ENCODE measurements at regions not wholly inside any gene's neighbourhood (a gene's known extent, or its start where the extent isn't known, plus 50 kb on each side); places are given as distances from the start of the nearest gene placed in this dataset.

- Histone ChIP-seq H3F3A (ENCODE audit: insufficient read depth, low read length, poor library complexity, severe bottlenecking) (no peaks in the 10 kb centered on the region), H3K27me3 (ENCODE audit: insufficient read depth, low read depth, low read length) (no peaks in the 10 kb centered on the region), H3K79me2 (replicated peaks; ENCODE audit: insufficient read depth, low read length) (no peaks in the 10 kb centered on the region), H3K9me2 (ENCODE audit: insufficient read depth, low read length) (no peaks in the 10 kb centered on the region), H3K36me3 (ENCODE audit: insufficient read depth, low read length) (no peaks in the 10 kb centered on the region), H3K4me3 (ENCODE audit: low read length) (no peak overlapping the region), H3K4me2 (ENCODE audit: low read length) (no peak overlapping the region), H3K27ac (ENCODE audit: low read length) (no peak overlapping the region), H3K9me3 (ENCODE audit: low read length) (no peaks in the 10 kb centered on the region), H4K20me1 (ENCODE audit: insufficient read depth) (no peaks in the 10 kb centered on the region), H3K9ac (ENCODE audit: low read length) (no peak overlapping the region), H2AFZ (ENCODE audit: low read depth, low read length) (no peak overlapping the region)
- TF ChIP-seq EP300 (conservative IDR thresholded peaks at IDR 0.05; ENCODE audit: poor library complexity, severe bottlenecking) (no peak), POLR2AphosphoS5 (IDR thresholded peaks at IDR 0.05) (no peak), MXI1 (conservative IDR thresholded peaks at IDR 0.05; ENCODE audit: poor library complexity, severe bottlenecking) (no peak), SMC3 (conservative IDR thresholded peaks at IDR 0.05; ENCODE audit: poor library complexity) (no peak), EZH2 (IDR thresholded peaks at IDR 0.05; ENCODE audit: borderline replicate concordance, insufficient read depth, low read length, poor library complexity, severe bottlenecking) (no peak)
Measured at GRCh38 chr3:8145661-8146060, 356.0 kb upstream of the LMCD1 start.

- no peak overlapping the region for H3K4me2 ChIP-seq (ENCODE audit: low read length)
- TF ChIP-seq SMC3 (conservative IDR thresholded peaks at IDR 0.05; ENCODE audit: poor library complexity) (no peak), EP300 (conservative IDR thresholded peaks at IDR 0.05; ENCODE audit: poor library complexity, severe bottlenecking) (no peak), MXI1 (conservative IDR thresholded peaks at IDR 0.05; ENCODE audit: poor library complexity, severe bottlenecking) (no peak), RAD21 (conservative IDR thresholded peaks at IDR 0.05) (no peak), TAF1 (IDR thresholded peaks at IDR 0.05; ENCODE audit: low read depth) (no peak), REST (IDR thresholded peaks at IDR 0.05; ENCODE audit: borderline replicate concordance) (no peak), EZH2 (IDR thresholded peaks at IDR 0.05; ENCODE audit: borderline replicate concordance, insufficient read depth, low read length, poor library complexity, severe bottlenecking) (no peak), CTCF (IDR thresholded peaks at IDR 0.05; ENCODE audit: poor library complexity, severe bottlenecking) (no peak), POLR2AphosphoS5 (IDR thresholded peaks at IDR 0.05) (no peak)
- no peaks in the 10 kb centered on the region for H3K9me3 ChIP-seq (ENCODE audit: low read length)
- no peaks in the 10 kb centered on the region for H3K36me3 ChIP-seq (ENCODE audit: insufficient read depth, low read length)
- no peak overlapping the region for H2AFZ ChIP-seq (ENCODE audit: low read depth, low read length)
- no peaks in the 10 kb centered on the region for H3F3A ChIP-seq (ENCODE audit: insufficient read depth, low read length, poor library complexity, severe bottlenecking)
- H3K9me2 ChIP-seq (ENCODE audit: insufficient read depth, low read length): no peaks in the 10 kb centered on the region
- H3K27ac ChIP-seq (ENCODE audit: low read length): no peak overlapping the region
- no peaks in the 10 kb centered on the region for H3K79me2 ChIP-seq (replicated peaks; ENCODE audit: insufficient read depth, low read length)
- no peak overlapping the region for H3K4me3 ChIP-seq (ENCODE audit: low read length)
- no peaks in the 10 kb centered on the region for H4K20me1 ChIP-seq (ENCODE audit: insufficient read depth)
- H3K27me3 ChIP-seq (ENCODE audit: insufficient read depth, low read depth, low read length): no peaks in the 10 kb centered on the region
- no peak overlapping the region for H3K9ac ChIP-seq (ENCODE audit: low read length)
Measured at GRCh38 chr3:8147711-8148110, 353.9 kb upstream of the LMCD1 start.
